Smooth muscle cell (in vitro differentiated cells): ENCODE measurements at regions not wholly inside any gene's neighbourhood (a gene's known extent, or its start where the extent isn't known, plus 50 kb on each side); places are given as distances from the start of the nearest gene placed in this dataset.

Experiments
- DNase-seq: peaks from one replicate; lab custom pipeline; 2025; ENCODE audit not compliant: unreplicated experiment; lab: John Stamatoyannopoulos, UW
- H2AFZ ChIP-seq: fragments of 200-600 bp; sonication (generic); 2 replicates; pipeline ENCODE4 v1.6.0; 2016; ENCODE audit warnings: antibody characterized with exemption, low read depth, mild to moderate bottlenecking
- H3F3A ChIP-seq: fragments of 200-600 bp; sonication (generic); 2 replicates; pipeline ENCODE4 v1.6.0; 2017; ENCODE audit warnings: antibody characterized with exemption, low read depth
- H3K27ac ChIP-seq: fragments of 200-600 bp; sonication (generic); 2 replicates; pipeline ENCODE4 v1.5.1; 2016; ENCODE audit warnings: low read depth, mild to moderate bottlenecking
- H3K27me3 ChIP-seq: fragments of 200-600 bp; sonication (generic); 2 replicates; pipeline ENCODE4 v1.6.1; 2016; ENCODE audit warnings: low read depth, mild to moderate bottlenecking
- H3K36me3 ChIP-seq: fragments of 200-600 bp; sonication (generic); 2 replicates; pipeline ENCODE4 v1.5.1; 2016; ENCODE audit warnings: low read depth
- H3K4me1 ChIP-seq: fragments of 200-600 bp; sonication (generic); 2 replicates; pipeline ENCODE4 v1.5.1; 2016; ENCODE audit warnings: low read depth
- H3K4me2 ChIP-seq: fragments of 200-600 bp; sonication (generic); 2 replicates; pipeline ENCODE4 v1.6.0; 2016; ENCODE audit warnings: mild to moderate bottlenecking
- H3K4me3 ChIP-seq: fragments of 200-600 bp; sonication (generic); 2 replicates; pipeline ENCODE4 v1.5.1; 2016; ENCODE audit warnings: mild to moderate bottlenecking
- H3K79me2 ChIP-seq: fragments of 200-600 bp; sonication (generic); 2 replicates; pipeline ENCODE4 v1.6.0; 2016; ENCODE audit warnings: low read depth, mild to moderate bottlenecking
- H3K9ac ChIP-seq: fragments of 200-600 bp; sonication (generic); 2 replicates; pipeline ENCODE4 v1.6.0; 2016; ENCODE audit warnings: low read depth
- H3K9me3 ChIP-seq: fragments of 200-600 bp; sonication (generic); replicated peaks from 2 replicates; pipeline ENCODE4 v1.5.1; 2016; ENCODE audit warnings: low read depth
- H4K20me1 ChIP-seq: fragments of 200-600 bp; sonication (generic); 2 replicates; pipeline ENCODE4 v1.6.0; 2016; ENCODE audit warnings: low read depth
- CTCF ChIP-seq: fragments of 200-600 bp; sonication (generic); IDR thresholded peaks from 2 replicates; pipeline ENCODE4 v1.5.1; 2017; ENCODE audit warnings: borderline replicate concordance, mild to moderate bottlenecking, antibody characterized with exemption; ENCODE audit not compliant: insufficient read depth, poor library complexity, severe bottlenecking
- WGBS: methylation state at CpG from one replicate; pipeline ENCODE4 v1.1.7; 2016; ENCODE audit warnings: low lambda C conversion rate; 5-methylcytosine and 5-hydroxymethylcytosine counted together

DNA sequence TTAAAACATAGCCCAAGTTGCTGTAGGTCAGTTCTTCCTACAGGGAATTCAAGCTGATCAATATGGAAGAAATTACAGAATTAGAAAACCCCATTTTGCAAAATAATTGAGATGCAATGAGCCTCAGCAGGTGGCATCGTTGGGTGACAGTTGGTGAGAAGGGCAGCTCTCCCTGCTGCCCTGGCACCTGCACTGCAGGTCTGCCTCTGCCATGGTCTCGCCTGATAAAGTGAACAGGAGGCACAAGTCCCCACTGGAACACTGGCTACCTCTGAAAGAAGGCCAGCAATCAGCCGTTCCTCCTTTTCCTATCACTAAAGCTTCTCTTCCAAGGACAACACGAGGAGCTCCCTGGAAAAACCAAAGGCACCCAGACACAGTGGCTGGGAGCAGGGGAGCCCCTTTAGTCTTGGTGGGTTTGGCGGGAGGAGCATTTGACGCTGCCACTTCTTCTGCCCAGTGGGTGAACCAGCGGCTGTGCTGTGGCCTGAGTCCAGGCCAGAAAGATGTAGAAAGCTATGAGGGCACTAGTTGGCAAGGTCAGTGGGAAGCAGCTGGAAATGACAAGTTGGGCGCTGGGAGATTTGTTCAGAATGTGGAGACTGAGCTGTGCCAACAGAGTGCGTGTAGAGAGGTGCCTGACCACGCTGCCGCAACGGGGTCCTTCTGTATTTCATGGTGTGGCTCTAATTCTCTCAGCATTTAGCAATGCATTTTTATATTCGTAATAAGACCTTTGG lies 93.1 kb downstream of the RIPK4 start:
- TF ChIP-seq CTCF = no peak
- Histone ChIP-seq H3K9ac (no peak overlapping the region), H3K4me1 (no peaks in the 10 kb centered on the region)

GRCh38 chr21:41673071-41673470 lies 93.8 kb downstream of the RIPK4 start:
- Histone ChIP-seq H3F3A (no peaks in the 10 kb centered on the region), H3K36me3 (no peaks in the 10 kb centered on the region), H3K9me3 (no peaks in the 10 kb centered on the region), H3K27me3 (no peaks in the 10 kb centered on the region), H3K4me3 (no peak overlapping the region), H3K4me1 (no peaks in the 10 kb centered on the region), H3K27ac (no peak overlapping the region), H3K9ac (no peak overlapping the region), H2AFZ (no peak overlapping the region), H3K4me2 (no peak overlapping the region), H4K20me1 (no peaks in the 10 kb centered on the region), H3K79me2 (no peaks in the 10 kb centered on the region)
- no peak for TF ChIP-seq CTCF
- DNase-seq = no peak
- WGBS = 94% methylated on average over 18 of the region's 18 CpGs

More for the DNA sequence above, 93.1 kb downstream of the RIPK4 start:
- WGBS = 92% methylated on average over 13 of the region's 13 CpGs
- no peaks in the 10 kb centered on the region for H3K36me3 ChIP-seq
- no peaks in the 10 kb centered on the region for H3K9me3 ChIP-seq
- no peak overlapping the region for H2AFZ ChIP-seq
- H3K4me3 ChIP-seq = no peak overlapping the region
- no peak for DNase-seq
- no peaks in the 10 kb centered on the region for H3K79me2 ChIP-seq
- no peak overlapping the region for H3K4me2 ChIP-seq
- no peaks in the 10 kb centered on the region for H3F3A ChIP-seq
- H3K27ac ChIP-seq = no peak overlapping the region
- H3K27me3 ChIP-seq = no peaks in the 10 kb centered on the region
- no peaks in the 10 kb centered on the region for H4K20me1 ChIP-seq

GRCh38 chr21:41672543-41672915 lies 94.3 kb downstream of the RIPK4 start:
- Histone ChIP-seq H3K4me2 (no peak overlapping the region), H3K4me3 (no peak overlapping the region), H3K27me3 (no peaks in the 10 kb centered on the region), H3K9me3 (no peaks in the 10 kb centered on the region), H3K9ac (no peak overlapping the region), H4K20me1 (no peaks in the 10 kb centered on the region), H3F3A (no peaks in the 10 kb centered on the region), H3K27ac (no peak overlapping the region), H3K36me3 (no peaks in the 10 kb centered on the region), H2AFZ (no peak overlapping the region), H3K4me1 (no peaks in the 10 kb centered on the region), H3K79me2 (no peaks in the 10 kb centered on the region)
- 100% methylated on average over 1 of the region's 1 CpG for WGBS
- no peak for TF ChIP-seq CTCF
- DNase-seq = no peak

GRCh38 chr21:41671859-41672542 lies 94.9 kb downstream of the RIPK4 start:
- H3K4me3 ChIP-seq = no peak overlapping the region
- H3K27me3 ChIP-seq = no peaks in the 10 kb centered on the region
- no peaks in the 10 kb centered on the region for H3K4me1 ChIP-seq
- TF ChIP-seq CTCF = no peak
- H3K36me3 ChIP-seq = no peaks in the 10 kb centered on the region
- H3F3A ChIP-seq = no peaks in the 10 kb centered on the region
- no peaks in the 10 kb centered on the region for H3K9me3 ChIP-seq
- no peak overlapping the region for H2AFZ ChIP-seq
- 90% methylated on average over 18 of the region's 22 CpGs for WGBS
- H3K4me2 ChIP-seq = no peak overlapping the region
- no peaks in the 10 kb centered on the region for H3K79me2 ChIP-seq
- no peaks in the 10 kb centered on the region for H4K20me1 ChIP-seq
- no peak overlapping the region for H3K27ac ChIP-seq
- no peak for DNase-seq
- H3K9ac ChIP-seq = no peak overlapping the region
